IMR-90 (cell line): ENCODE measurements at regions not wholly inside any gene's neighbourhood (a gene's known extent, or its start where the extent isn't known, plus 50 kb on each side); places are given as distances from the start of the nearest gene placed in this dataset.

Source experiments
- ATAC-seq: fragments of 200-7000 bp; cut with Tn5 transposase; 2 replicates; pipeline ENCODE4 v1.9.1; 2020; ENCODE audit warnings: low read depth, mild to moderate bottlenecking, moderate library complexity
- BruUV-seq: library from RNA; stranded (reverse); fragments of 400-500 nt; replicated peaks from 2 replicates; lab custom pipeline; 2021; lab: Mats Ljungman, UMichigan
- CTCF ChIA-PET: fragments of 300-600 bp; formaldehyde crosslinking; extraction: SDS; loops from one replicate; lab custom pipeline; 2021; ENCODE audit warnings: antibody characterized with exemption; lab: Yijun Ruan, JAX
- POLR2A ChIA-PET: fragments of 300-600 bp; sonication (Branson Sonifier 250); formaldehyde crosslinking; loops from one replicate; lab custom pipeline; 2022; ENCODE audit warnings: antibody characterized with exemption; ENCODE audit not compliant: unreplicated experiment; lab: Charles Lee
- DNase-seq: peaks from one replicate; pipeline ENCODE4 v3.0.0; 2013
- H2AFZ ChIP-seq: replicated peaks from 2 replicates; pipeline ENCODE3; 2013; ENCODE audit warnings: low read length, mild to moderate bottlenecking; ENCODE audit not compliant: poor library complexity
- H2AK5ac ChIP-seq: 2 replicates; pipeline ENCODE4 v1.6.1; 2013; ENCODE audit warnings: low read depth, low read length, inconsistent platforms
- H2AK9ac ChIP-seq: replicated peaks from 2 replicates; pipeline ENCODE3; 2013; ENCODE audit warnings: mild to moderate bottlenecking, low read depth, low read length, moderate library complexity; ENCODE audit not compliant: poor library complexity
- H2BK120ac ChIP-seq: 2 replicates; pipeline ENCODE4 v1.6.1; 2013; ENCODE audit warnings: low read depth, low read length, inconsistent platforms
- H2BK15ac ChIP-seq: 3 replicates; pipeline ENCODE4 v1.6.1; 2013; ENCODE audit warnings: low read depth, low read length, inconsistent platforms
- H2BK20ac ChIP-seq: 2 replicates; pipeline ENCODE4 v1.6.1; 2013; ENCODE audit warnings: low read depth, mild to moderate bottlenecking, inconsistent platforms, low read length, moderate library complexity
- H2BK5ac ChIP-seq: 2 replicates; pipeline ENCODE4 v1.6.1; 2013; ENCODE audit warnings: mild to moderate bottlenecking, low read depth, low read length, inconsistent platforms; ENCODE audit not compliant: poor library complexity, severe bottlenecking
- H3K14ac ChIP-seq: replicated peaks from 2 replicates; pipeline ENCODE4 v1.6.1; 2013; ENCODE audit warnings: low read depth, low read length, inconsistent platforms
- H3K18ac ChIP-seq: 2 replicates; pipeline ENCODE4 v1.6.1; 2013; ENCODE audit warnings: low read depth, low read length, control low read depth
- H3K23ac ChIP-seq: 2 replicates; pipeline ENCODE4 v1.6.1; 2013; ENCODE audit warnings: low read depth, low read length, inconsistent platforms
- H3K27ac ChIP-seq: 2 replicates; pipeline ENCODE4 v1.5.1; 2013; ENCODE audit warnings: mild to moderate bottlenecking, control low read depth, low read length; ENCODE audit not compliant: insufficient read depth
- H3K27me3 ChIP-seq: 2 replicates; pipeline ENCODE4 v1.6.1; 2013; ENCODE audit warnings: low read length; ENCODE audit not compliant: control insufficient read depth, insufficient read depth
- H3K36me3 ChIP-seq: 2 replicates; pipeline ENCODE4 v1.6.1; 2013; ENCODE audit warnings: low read length, mixed read lengths; ENCODE audit not compliant: control insufficient read depth, insufficient read depth
- H3K4ac ChIP-seq: 2 replicates; pipeline ENCODE4 v1.6.1; 2013; ENCODE audit warnings: low read depth, low read length, inconsistent platforms
- H3K4me1 ChIP-seq: 2 replicates; pipeline ENCODE4 v1.6.1; 2013; ENCODE audit warnings: low read length, mixed read lengths; ENCODE audit not compliant: control insufficient read depth, insufficient read depth
- H3K4me2 ChIP-seq: 2 replicates; pipeline ENCODE4 v1.6.1; 2013; ENCODE audit warnings: low read depth, mild to moderate bottlenecking, control low read depth, low read length, moderate library complexity
- H3K4me3 ChIP-seq: 2 replicates; pipeline ENCODE4 v1.5.1; 2013; ENCODE audit warnings: low read depth, mild to moderate bottlenecking, control low read depth, low read length, moderate library complexity; ENCODE audit not compliant: insufficient read depth
- H3K56ac ChIP-seq: 2 replicates; pipeline ENCODE4 v1.6.1; 2013; ENCODE audit warnings: low read length, inconsistent platforms; ENCODE audit not compliant: insufficient read depth; ENCODE audit errors: extremely low read depth
- H3K79me1 ChIP-seq, 2 experiments: 2 replicates each; pipeline ENCODE4 v1.6.1; 2013; ENCODE audit warnings: low read length in 2 of 2, inconsistent platforms in 1 of 2, low read depth in 1 of 2
- H3K9ac ChIP-seq: 2 replicates; pipeline ENCODE4 v1.6.1; 2013; ENCODE audit warnings: low read depth, low read length, control low read depth
- H3K9me1 ChIP-seq: 2 replicates; pipeline ENCODE4 v1.6.1; 2013; ENCODE audit warnings: low read length, inconsistent platforms; ENCODE audit not compliant: insufficient read depth
- H3K9me3 ChIP-seq: 2 replicates; pipeline ENCODE4 v1.6.1; 2013; ENCODE audit warnings: low read length; ENCODE audit not compliant: control insufficient read depth, insufficient read depth
- H4K20me1 ChIP-seq: 2 replicates; pipeline ENCODE4 v1.6.1; 2013; ENCODE audit warnings: low read length, inconsistent platforms; ENCODE audit not compliant: insufficient read depth
- H4K5ac ChIP-seq: 2 replicates; pipeline ENCODE4 v1.6.1; 2013; ENCODE audit warnings: mild to moderate bottlenecking, low read depth, low read length, control low read depth
- H4K8ac ChIP-seq, 2 experiments: 2 replicates each; pipeline ENCODE4 v1.6.1; 2013; ENCODE audit warnings: low read depth in 2 of 2, low read length in 2 of 2, control low read depth in 1 of 2, inconsistent platforms in 1 of 2
- H4K91ac ChIP-seq: 2 replicates; pipeline ENCODE4 v1.6.1; 2013; ENCODE audit warnings: low read depth, low read length, inconsistent platforms; ENCODE audit not compliant: insufficient read depth
- MAFK ChIP-seq: IDR thresholded peaks from 2 replicates; pipeline ENCODE4 v1.6.1; 2012; ENCODE audit warnings: low read depth, low read length, improper control_type of control experiment
- WGBS, 2 experiments: methylation state at CpG; one replicate each; pipeline versions ENCODE4 v1.1.5 to v1.1.7; 2013; ENCODE audit warnings: missing lambda C conversion rate in 2 of 2; ENCODE audit not compliant: insufficient read length in 1 of 2; ENCODE audit errors: extremely low coverage in 2 of 2; 5-methylcytosine and 5-hydroxymethylcytosine counted together
- dilution Hi-C: fragments of 300-500 bp; cut with HindIII; formaldehyde crosslinking; loops from one replicate; pipeline ENCODE4 v1.14.3; 2018; ENCODE audit warnings: low sequenced_read_pairs; ENCODE audit not compliant: unreplicated experiment
- in situ Hi-C: fragments of 300-500 bp; cut with MboI; formaldehyde crosslinking; loops from 3 replicates; pipeline ENCODE4 v1.14.3; 2019; ENCODE audit warnings: low sequenced_read_pairs, inconsistent platforms, mixed read lengths
- intact Hi-C: fragments of 100-400 bp; cut with micrococcal nuclease; formaldehyde crosslinking; loops from 2 replicates; pipeline ENCODE4 v1.10.0; 2022

- H3K23ac ChIP-seq: no peak overlapping the region
- ChIA-PET CTCF (no interaction called here), POLR2A (no interaction called here)
- H3K9me3 ChIP-seq: no peaks in the 10 kb centered on the region
- H2BK20ac ChIP-seq: no peak overlapping the region
- H3K4me3 ChIP-seq: no peak overlapping the region
- no TSS peak for BruUV-seq
- H3K4me1 ChIP-seq: no peaks in the 10 kb centered on the region
- no peak overlapping the region for H2AK5ac ChIP-seq
- H3K14ac ChIP-seq: no peak overlapping the region
- H4K8ac ChIP-seq: no peak overlapping the region
- no peak overlapping the region for H2AFZ ChIP-seq
- no peak overlapping the region for H2AK9ac ChIP-seq
- intact Hi-C loops (no loop called here), dilution Hi-C loops (no loop called here), in situ Hi-C loops (no loop called here)
- no peak overlapping the region for H3K4ac ChIP-seq
- no peaks in the 10 kb centered on the region for H3K27me3 ChIP-seq
- no peaks in the 10 kb centered on the region for H3K36me3 ChIP-seq
- H3K56ac ChIP-seq: no peak overlapping the region
- no peaks in the 10 kb centered on the region for H4K20me1 ChIP-seq
- no peak overlapping the region for H3K9ac ChIP-seq
- H3K79me1 ChIP-seq: no peaks in the 10 kb centered on the region
- no peak overlapping the region for H4K91ac ChIP-seq
- H2BK5ac ChIP-seq: no peak overlapping the region
- ATAC-seq (no peak), DNase-seq (no peak)
- H3K27ac ChIP-seq: no peak overlapping the region
- 90% methylated on average over 2 of the region's 4 CpGs; no CpG with 5 or more reads in 1 of the 2 experiments for WGBS, 2 experiments
- H3K18ac ChIP-seq: no peak overlapping the region
- no peak overlapping the region for H2BK120ac ChIP-seq
- H2BK15ac ChIP-seq: no peak overlapping the region
- no peaks in the 10 kb centered on the region for H3K9me1 ChIP-seq
- no peak overlapping the region for H4K5ac ChIP-seq
- no peak for TF ChIP-seq MAFK
- H3K4me2 ChIP-seq: no peak overlapping the region
Observed at GRCh38 chr16:26909623-26910022, 157.1 kb upstream of the C16orf82 start.
